ENCODE measurements at regions not wholly inside any gene's neighbourhood (a gene's known extent, or its start where the extent isn't known, plus 50 kb on each side); places are given as distances from the start of the nearest gene placed in this dataset.

GRCh38 chr5:130488252-130488651, 584.0 kb downstream of the CHSY3 start:
- no peak for TF ChIP-seq CTCF (IDR thresholded peaks at IDR 0.05; ENCODE audit: low read depth, low read length)
- DNase-seq (ENCODE audit: low read depth, low spot score), result no peak
- no peak overlapping the region for H3K4me3 ChIP-seq (ENCODE audit: low read depth, low read length)
- in situ Hi-C loops (cut with HindIII; ENCODE audit: low sequenced_read_pairs), result no loop called here

- DNase-seq (ENCODE audit: low read depth, low spot score), result no peak
- no peak for TF ChIP-seq CTCF (IDR thresholded peaks at IDR 0.05; ENCODE audit: low read depth, low read length)
- in situ Hi-C loops (cut with HindIII; ENCODE audit: low sequenced_read_pairs), result no loop called here
- H3K4me3 ChIP-seq (ENCODE audit: low read depth, low read length), result no peak overlapping the region
These were observed 575.0 kb downstream of the CHSY3 start for GRCh38 chr5:130479045-130479804.

GRCh38 chr5:130476325-130476724, 572.1 kb downstream of the CHSY3 start:
- H3K4me3 ChIP-seq (ENCODE audit: low read depth, low read length), result no peak overlapping the region
- TF ChIP-seq CTCF (IDR thresholded peaks at IDR 0.05; ENCODE audit: low read depth, low read length), result no peak
- in situ Hi-C loops (cut with HindIII; ENCODE audit: low sequenced_read_pairs), result no loop called here
- no peak for DNase-seq (ENCODE audit: low read depth, low spot score)

- TF ChIP-seq CTCF (IDR thresholded peaks at IDR 0.05; ENCODE audit: low read depth, low read length), result no peak
- in situ Hi-C loops (cut with HindIII; ENCODE audit: low sequenced_read_pairs), result no loop called here
- H3K4me3 ChIP-seq (ENCODE audit: low read depth, low read length), result no peak overlapping the region
- peak; percentile 5 for DNase-seq (ENCODE audit: low read depth, low spot score)
These were observed 558.3 kb downstream of the CHSY3 start for GRCh38 chr5:130462516-130462915.

- no peak for TF ChIP-seq CTCF (IDR thresholded peaks at IDR 0.05; ENCODE audit: low read depth, low read length)
- no peak for DNase-seq (ENCODE audit: low read depth, low spot score)
- in situ Hi-C loops (cut with HindIII; ENCODE audit: low sequenced_read_pairs), result no loop called here
- no peak overlapping the region for H3K4me3 ChIP-seq (ENCODE audit: low read depth, low read length)
These were observed 550.9 kb downstream of the CHSY3 start for GRCh38 chr5:130455175-130455574.

GRCh38 chr5:130452744-130453143, 548.5 kb downstream of the CHSY3 start:
- DNase-seq (ENCODE audit: low read depth, low spot score), result no peak
- in situ Hi-C loops (cut with HindIII; ENCODE audit: low sequenced_read_pairs), result no loop called here
- no peak overlapping the region for H3K4me3 ChIP-seq (ENCODE audit: low read depth, low read length)
- no peak for TF ChIP-seq CTCF (IDR thresholded peaks at IDR 0.05; ENCODE audit: low read depth, low read length)
